Suprapubic skin (tissue), 4 donors: ENCODE measurements at regions not wholly inside any gene's neighbourhood (a gene's known extent, or its start where the extent isn't known, plus 50 kb on each side); places are given as distances from the start of the nearest gene placed in this dataset.

Source experiments
- CTCF ChIP-seq, 2 donors: fragments of 200-600 bp in 1 of 2; fragments of 450-650 bp in 1 of 2; sonication (generic) in 1 of 2; IDR thresholded peaks; one replicate each; pipeline ENCODE4 v1.5.1; 2016 to 2019; ENCODE audit warnings: antibody characterized with exemption in 2 of 2, mild to moderate bottlenecking in 1 of 2, moderate library complexity in 1 of 2
- POLR2A ChIP-seq, 2 donors: fragments of 450-650 bp; IDR thresholded peaks; one replicate each; pipeline ENCODE4 v1.6.1; 2017; ENCODE audit warnings: antibody characterized with exemption in 2 of 2, mild to moderate bottlenecking in 2 of 2, moderate library complexity in 2 of 2
- POLR2AphosphoS5 ChIP-seq, 3 donors: sonication (generic); formaldehyde crosslinking; IDR thresholded peaks; one replicate each; pipeline ENCODE4 v1.6.1; 2017; ENCODE audit warnings: antibody characterized with exemption in 3 of 3

DNA sequence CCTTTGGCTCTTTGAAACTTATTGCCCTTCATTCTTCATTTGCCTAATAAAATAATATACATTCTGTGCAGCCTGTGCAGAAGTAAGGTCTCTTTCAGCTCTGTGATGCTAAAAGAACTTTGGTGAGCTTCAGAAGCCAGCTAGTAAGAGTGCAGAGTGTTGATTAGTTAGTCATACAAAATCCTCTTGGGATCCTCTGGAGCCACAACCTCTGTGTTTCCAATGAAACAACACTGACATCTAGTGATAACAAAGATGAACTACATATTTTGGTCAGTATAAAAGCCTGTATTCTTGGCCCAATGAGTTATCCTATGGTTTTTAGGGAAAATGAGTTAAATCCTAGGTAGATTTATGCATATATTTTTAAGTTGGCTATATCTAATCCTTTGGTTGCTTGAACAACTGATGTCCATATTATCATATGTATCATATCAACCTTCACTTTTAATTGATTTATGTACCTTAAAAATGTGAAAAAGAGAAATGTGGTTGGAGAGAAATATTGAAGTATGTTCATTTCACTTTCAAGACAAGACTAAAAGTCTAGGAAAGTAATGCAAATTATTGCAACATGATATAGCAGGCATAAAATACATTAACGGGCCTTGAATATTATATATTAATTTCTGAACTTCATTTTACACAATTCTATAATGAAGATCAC, 158.4 kb downstream of the KLHL28 start:
- TF ChIP-seq CTCF (IDR thresholded peaks at IDR 0.05) (peak in 1 of 2 donors; percentile 48), POLR2A (IDR thresholded peaks at IDR 0.05) (no peak), POLR2AphosphoS5 (IDR thresholded peaks at IDR 0.05) (no peak)
